ENCODE measurements at regions not wholly inside any gene's neighbourhood (a gene's known extent, or its start where the extent isn't known, plus 50 kb on each side); places are given as distances from the start of the nearest gene placed in this dataset.

DNA sequence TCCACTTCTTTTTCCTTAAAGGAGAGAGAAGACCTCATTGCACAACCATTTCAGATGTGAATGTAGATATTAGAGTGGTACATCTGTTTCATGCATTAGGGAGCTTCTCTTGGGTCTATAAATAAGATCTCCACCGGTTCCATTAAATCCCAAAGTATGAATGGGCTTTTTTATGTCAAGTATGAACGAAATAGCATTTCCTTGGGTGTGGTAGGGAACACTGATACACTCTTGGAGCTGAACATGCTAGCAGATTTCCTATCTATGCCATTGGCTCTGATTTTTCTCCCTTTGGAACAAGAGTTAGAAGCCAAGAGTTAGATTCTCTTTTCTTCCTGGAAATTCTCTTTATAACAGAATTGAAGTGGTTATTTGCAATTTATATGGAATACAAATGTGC, 245.6 kb upstream of the ADAMTS5 start:
- TF ChIP-seq, protein P1, sequence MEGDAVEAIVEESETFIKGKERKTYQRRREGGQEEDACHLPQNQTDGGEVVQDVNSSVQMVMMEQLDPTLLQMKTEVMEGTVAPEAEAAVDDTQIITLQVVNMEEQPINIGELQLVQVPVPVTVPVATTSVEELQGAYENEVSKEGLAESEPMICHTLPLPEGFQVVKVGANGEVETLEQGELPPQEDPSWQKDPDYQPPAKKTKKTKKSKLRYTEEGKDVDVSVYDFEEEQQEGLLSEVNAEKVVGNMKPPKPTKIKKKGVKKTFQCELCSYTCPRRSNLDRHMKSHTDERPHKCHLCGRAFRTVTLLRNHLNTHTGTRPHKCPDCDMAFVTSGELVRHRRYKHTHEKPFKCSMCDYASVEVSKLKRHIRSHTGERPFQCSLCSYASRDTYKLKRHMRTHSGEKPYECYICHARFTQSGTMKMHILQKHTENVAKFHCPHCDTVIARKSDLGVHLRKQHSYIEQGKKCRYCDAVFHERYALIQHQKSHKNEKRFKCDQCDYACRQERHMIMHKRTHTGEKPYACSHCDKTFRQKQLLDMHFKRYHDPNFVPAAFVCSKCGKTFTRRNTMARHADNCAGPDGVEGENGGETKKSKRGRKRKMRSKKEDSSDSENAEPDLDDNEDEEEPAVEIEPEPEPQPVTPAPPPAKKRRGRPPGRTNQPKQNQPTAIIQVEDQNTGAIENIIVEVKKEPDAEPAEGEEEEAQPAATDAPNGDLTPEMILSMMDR (IDR thresholded peaks at IDR 0.05; ENCODE audit: low read depth, low read length), result no peak
- no peak for TF ChIP-seq POLR2A (IDR thresholded peaks at IDR 0.05; ENCODE audit: extremely low read depth, insufficient read length)
- TF ChIP-seq, protein P2, sequence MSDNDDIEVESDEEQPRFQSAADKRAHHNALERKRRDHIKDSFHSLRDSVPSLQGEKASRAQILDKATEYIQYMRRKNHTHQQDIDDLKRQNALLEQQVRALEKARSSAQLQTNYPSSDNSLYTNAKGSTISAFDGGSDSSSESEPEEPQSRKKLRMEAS (IDR thresholded peaks at IDR 0.05; ENCODE audit: low read depth, low read length), result no peak
- no peak for TF ChIP-seq MYC (IDR thresholded peaks at IDR 0.05; ENCODE audit: low read depth, low read length)

Data from NB4 (cell line).